Spleen (tissue), 3 donors: ENCODE measurements at regions not wholly inside any gene's neighbourhood (a gene's known extent, or its start where the extent isn't known, plus 50 kb on each side); places are given as distances from the start of the nearest gene placed in this dataset.

Source experiments
- POLR2A ChIP-seq, 3 donors: fragments of 450-650 bp; IDR thresholded peaks; one replicate each; pipeline ENCODE4 v1.5.1; 2017; ENCODE audit warnings: antibody characterized with exemption in 3 of 3, mild to moderate bottlenecking in 1 of 3
- POLR2AphosphoS5 ChIP-seq, 3 donors: sonication (generic); formaldehyde crosslinking; IDR thresholded peaks; one replicate each; pipeline ENCODE4 v1.5.1; 2017; ENCODE audit warnings: antibody characterized with exemption in 3 of 3

DNA sequence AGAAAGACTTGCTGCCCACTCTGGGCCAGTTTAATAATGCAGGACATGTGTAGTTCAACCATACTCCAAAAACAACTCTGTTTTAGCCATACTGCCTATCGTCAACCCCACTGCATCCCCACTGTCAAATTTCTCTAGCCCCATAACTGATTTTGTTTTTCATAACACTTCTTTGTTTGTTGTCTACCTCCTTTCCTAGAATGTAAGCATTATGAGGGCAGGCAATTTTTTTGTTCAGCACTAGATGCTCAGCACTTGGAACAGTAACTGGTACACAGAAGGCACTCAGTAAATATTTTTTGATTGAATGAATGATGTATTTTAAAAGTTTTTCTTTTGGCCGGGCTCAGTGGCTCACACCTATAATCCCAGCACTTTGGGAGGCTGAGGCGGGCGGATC lies 183.8 kb upstream of the MKLN1 start:
- TF ChIP-seq POLR2AphosphoS5 (IDR thresholded peaks at IDR 0.05) (no peak), POLR2A (IDR thresholded peaks at IDR 0.05) (no peak)
